ENCODE measurements at regions not wholly inside any gene's neighbourhood (a gene's known extent, or its start where the extent isn't known, plus 50 kb on each side); places are given as distances from the start of the nearest gene placed in this dataset.

DNA sequence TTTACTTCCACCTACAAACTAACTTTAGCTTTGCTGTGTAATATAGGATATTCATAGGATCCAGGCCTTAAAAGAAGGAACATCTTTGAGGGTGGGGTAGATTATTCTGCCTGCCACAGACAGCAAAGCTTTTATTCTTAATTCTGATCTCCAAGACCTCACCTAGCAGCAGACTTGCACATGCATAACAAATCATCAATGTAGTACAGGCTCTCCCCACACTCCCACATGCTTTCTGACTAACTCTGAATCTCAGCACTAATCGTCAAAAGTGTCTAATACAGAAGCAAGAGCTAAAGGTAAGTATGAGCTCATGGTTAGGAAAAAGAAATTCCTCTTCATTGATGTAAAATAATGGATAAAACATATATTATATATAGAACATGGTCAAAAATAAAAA lies 1468.5 kb upstream of the B3GALT2 start:
- FAIRE-seq (no peak), DNase-seq (no peak)
- TF ChIP-seq, protein P1, sequence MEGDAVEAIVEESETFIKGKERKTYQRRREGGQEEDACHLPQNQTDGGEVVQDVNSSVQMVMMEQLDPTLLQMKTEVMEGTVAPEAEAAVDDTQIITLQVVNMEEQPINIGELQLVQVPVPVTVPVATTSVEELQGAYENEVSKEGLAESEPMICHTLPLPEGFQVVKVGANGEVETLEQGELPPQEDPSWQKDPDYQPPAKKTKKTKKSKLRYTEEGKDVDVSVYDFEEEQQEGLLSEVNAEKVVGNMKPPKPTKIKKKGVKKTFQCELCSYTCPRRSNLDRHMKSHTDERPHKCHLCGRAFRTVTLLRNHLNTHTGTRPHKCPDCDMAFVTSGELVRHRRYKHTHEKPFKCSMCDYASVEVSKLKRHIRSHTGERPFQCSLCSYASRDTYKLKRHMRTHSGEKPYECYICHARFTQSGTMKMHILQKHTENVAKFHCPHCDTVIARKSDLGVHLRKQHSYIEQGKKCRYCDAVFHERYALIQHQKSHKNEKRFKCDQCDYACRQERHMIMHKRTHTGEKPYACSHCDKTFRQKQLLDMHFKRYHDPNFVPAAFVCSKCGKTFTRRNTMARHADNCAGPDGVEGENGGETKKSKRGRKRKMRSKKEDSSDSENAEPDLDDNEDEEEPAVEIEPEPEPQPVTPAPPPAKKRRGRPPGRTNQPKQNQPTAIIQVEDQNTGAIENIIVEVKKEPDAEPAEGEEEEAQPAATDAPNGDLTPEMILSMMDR (IDR thresholded peaks at IDR 0.05; ENCODE audit: borderline replicate concordance, extremely low read depth, insufficient read depth) = no peak
- intact Hi-C loops (cut with DNase I) = no loop called here
- Histone ChIP-seq H3K4me3 (ENCODE audit: low read length in 3 of 3) (no peak overlapping the region), H3K9me3 (ENCODE audit: control insufficient read depth in 2 of 3, insufficient read depth in 1 of 3, low read length in 3 of 3) (no peaks in the 10 kb centered on the region), H3K9ac (ENCODE audit: low read length in 3 of 3) (no peak overlapping the region), H3K36me3 (ENCODE audit: control insufficient read depth in 2 of 3, insufficient read depth in 3 of 3, low read length in 3 of 3) (no peaks in the 10 kb centered on the region), H3K27me3 (ENCODE audit: control insufficient read depth, insufficient read depth, low read length) (no peaks in the 10 kb centered on the region), H3K27ac (ENCODE audit: low read depth in 2 of 2, low read length in 2 of 2) (no peak overlapping the region), H3K4me1 (ENCODE audit: control insufficient read depth in 2 of 3, insufficient read depth in 2 of 3, low read depth in 1 of 3, low read length in 3 of 3) (no peaks in the 10 kb centered on the region)

DNA sequence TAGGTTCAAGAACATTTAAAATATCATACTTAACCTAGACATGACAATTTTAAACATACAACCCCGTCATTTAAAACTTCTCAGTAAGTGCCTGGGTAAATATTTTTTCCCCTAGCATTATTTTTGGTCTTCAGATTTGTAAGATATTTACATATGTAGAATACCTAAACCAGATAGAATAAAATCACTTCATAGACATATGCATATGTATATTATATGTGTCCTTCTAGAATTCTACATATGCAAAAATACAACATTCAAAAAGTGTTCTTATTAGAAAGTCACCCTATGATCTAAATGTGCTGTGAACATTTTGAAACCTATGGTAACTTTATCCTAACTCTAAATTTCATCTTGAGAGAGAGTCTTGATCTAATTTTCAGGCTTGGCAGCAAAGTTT lies 1467.0 kb upstream of the B3GALT2 start:
- TF ChIP-seq, protein P1 (IDR thresholded peaks at IDR 0.05; ENCODE audit: borderline replicate concordance, extremely low read depth, insufficient read depth) = no peak
- DNase-seq (no peak), FAIRE-seq (no peak)
- intact Hi-C loops (cut with DNase I) = no loop called here
- Histone ChIP-seq H3K36me3 (ENCODE audit: control insufficient read depth in 2 of 3, insufficient read depth in 3 of 3, low read length in 3 of 3) (no peaks in the 10 kb centered on the region), H3K9me3 (ENCODE audit: control insufficient read depth in 2 of 3, insufficient read depth in 1 of 3, low read length in 3 of 3) (no peaks in the 10 kb centered on the region), H3K27me3 (ENCODE audit: control insufficient read depth, insufficient read depth, low read length) (no peaks in the 10 kb centered on the region), H3K4me3 (ENCODE audit: low read length in 3 of 3) (no peak overlapping the region), H3K27ac (ENCODE audit: low read depth in 2 of 2, low read length in 2 of 2) (no peak overlapping the region), H3K4me1 (ENCODE audit: control insufficient read depth in 2 of 3, insufficient read depth in 2 of 3, low read depth in 1 of 3, low read length in 3 of 3) (no peaks in the 10 kb centered on the region), H3K9ac (ENCODE audit: low read length in 3 of 3) (no peak overlapping the region)

DNA sequence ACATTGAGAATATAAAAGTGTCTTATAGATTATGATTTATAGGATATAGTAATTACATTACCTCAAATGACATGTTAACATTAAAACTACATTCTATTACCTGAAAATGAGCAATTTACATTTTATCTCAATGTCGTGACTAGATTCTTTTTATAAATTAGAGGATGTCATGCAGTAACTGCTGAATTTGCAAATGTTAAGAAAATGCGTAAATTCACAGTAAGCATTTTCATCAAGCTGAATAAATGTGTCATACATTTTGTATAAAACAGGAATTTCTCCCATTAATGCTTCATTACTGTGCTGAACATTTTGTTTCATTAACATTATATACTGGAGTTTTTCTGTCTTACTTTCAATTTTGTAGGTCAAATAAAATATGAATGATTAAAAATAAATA lies 1460.7 kb upstream of the B3GALT2 start:
- intact Hi-C loops (cut with DNase I) = no loop called here
- Histone ChIP-seq H3K9ac (ENCODE audit: low read length in 3 of 3) (no peak overlapping the region), H3K9me3 (ENCODE audit: control insufficient read depth in 2 of 3, insufficient read depth in 1 of 3, low read length in 3 of 3) (no peaks in the 10 kb centered on the region), H3K27me3 (ENCODE audit: control insufficient read depth, insufficient read depth, low read length) (no peaks in the 10 kb centered on the region), H3K4me3 (ENCODE audit: low read length in 3 of 3) (no peak overlapping the region), H3K4me1 (ENCODE audit: control insufficient read depth in 2 of 3, insufficient read depth in 2 of 3, low read depth in 1 of 3, low read length in 3 of 3) (no peaks in the 10 kb centered on the region), H3K36me3 (ENCODE audit: control insufficient read depth in 2 of 3, insufficient read depth in 3 of 3, low read length in 3 of 3) (no peaks in the 10 kb centered on the region), H3K27ac (ENCODE audit: low read depth in 2 of 2, low read length in 2 of 2) (no peak overlapping the region)
- DNase-seq = no peak
- FAIRE-seq = no peak
- TF ChIP-seq, protein P1 (IDR thresholded peaks at IDR 0.05; ENCODE audit: borderline replicate concordance, extremely low read depth, insufficient read depth) = no peak

DNA sequence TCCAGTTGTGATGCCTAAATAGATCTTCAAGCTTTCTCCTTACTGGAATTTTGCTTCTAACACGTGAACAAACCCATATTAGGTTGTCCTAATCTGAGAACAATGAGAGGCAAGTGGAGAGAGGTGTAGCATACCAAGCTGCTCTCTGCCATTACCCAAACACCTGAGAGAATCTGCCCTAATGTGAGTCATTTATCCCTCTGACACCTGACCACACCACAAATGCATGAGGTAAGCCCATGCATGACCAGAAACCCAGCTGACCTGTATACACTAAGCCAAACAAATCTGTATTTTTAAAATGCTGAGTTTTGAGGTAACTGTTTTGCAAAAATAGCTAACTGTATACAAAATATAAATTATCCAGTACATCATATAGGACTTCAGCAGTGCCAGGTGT lies 1458.1 kb upstream of the B3GALT2 start:
- H3K4me1 ChIP-seq (ENCODE audit: control insufficient read depth in 2 of 3, insufficient read depth in 2 of 3, low read depth in 1 of 3, low read length in 3 of 3) = no peaks in the 10 kb centered on the region
- no peak for FAIRE-seq
- no peaks in the 10 kb centered on the region for H3K36me3 ChIP-seq (ENCODE audit: control insufficient read depth in 2 of 3, insufficient read depth in 3 of 3, low read length in 3 of 3)
- H3K9ac ChIP-seq (ENCODE audit: low read length in 3 of 3) = no peak overlapping the region
- H3K9me3 ChIP-seq (ENCODE audit: control insufficient read depth in 2 of 3, insufficient read depth in 1 of 3, low read length in 3 of 3) = peaks cover 0 to 3% (median 0%) of the 10 kb centered on the region in 3 donors
- no peak for DNase-seq
- TF ChIP-seq, protein P1 (IDR thresholded peaks at IDR 0.05; ENCODE audit: borderline replicate concordance, extremely low read depth, insufficient read depth) = no peak
- H3K27me3 ChIP-seq (ENCODE audit: control insufficient read depth, insufficient read depth, low read length) = no peaks in the 10 kb centered on the region
- H3K27ac ChIP-seq (ENCODE audit: low read depth in 2 of 2, low read length in 2 of 2) = no peak overlapping the region
- intact Hi-C loops (cut with DNase I) = no loop called here
- H3K4me3 ChIP-seq (ENCODE audit: low read length in 3 of 3) = no peak overlapping the region

Data from kidney (tissue), 13 donors.